HEK293T (cell line): ENCODE measurements at regions not wholly inside any gene's neighbourhood (a gene's known extent, or its start where the extent isn't known, plus 50 kb on each side); places are given as distances from the start of the nearest gene placed in this dataset.

Experiments
- CTBP1 ChIP-seq: fragments of 450-650 bp; IDR thresholded peaks from 2 replicates; pipeline ENCODE4 v1.6.1; 2016; ENCODE audit warnings: borderline replicate concordance
- FOXK2 ChIP-seq: fragments of 450-650 bp; IDR thresholded peaks from 2 replicates; pipeline ENCODE4 v1.6.1; 2016; ENCODE audit warnings: mild to moderate bottlenecking
- NFRKB ChIP-seq: fragments of 450-650 bp; IDR thresholded peaks from 2 replicates; pipeline ENCODE4 v1.6.1; 2016; ENCODE audit warnings: mild to moderate bottlenecking, moderate library complexity
- SP1 ChIP-seq: fragments of 450-650 bp; IDR thresholded peaks from 2 replicates; pipeline ENCODE4 v1.6.1; 2017

DNA sequence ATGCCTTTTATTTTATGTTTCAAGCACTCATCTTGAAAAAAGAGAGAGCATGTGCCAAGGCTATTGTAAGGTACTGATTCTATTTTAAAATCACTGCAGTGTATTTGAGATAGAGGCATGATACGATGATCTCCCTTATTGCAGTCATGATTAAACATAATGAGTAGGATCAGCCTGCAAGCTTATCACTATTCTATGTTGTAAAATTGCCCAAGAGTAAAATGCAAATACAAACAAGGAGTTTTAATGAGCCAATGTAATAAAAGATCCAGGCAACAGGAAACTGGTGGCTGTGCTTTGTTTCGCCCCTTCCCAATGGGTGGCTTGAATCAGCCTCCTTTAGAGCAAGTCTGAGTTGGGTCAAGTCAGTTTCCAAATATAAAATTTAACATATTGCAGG, 116.4 kb upstream of the RBMS1 start:
- TF ChIP-seq SP1, result no peak
- no peak for TF ChIP-seq NFRKB
- TF ChIP-seq CTBP1, result no peak
- TF ChIP-seq FOXK2, result no peak
